Fibroblast of gingiva (primary cell): ENCODE measurements at regions not wholly inside any gene's neighbourhood (a gene's known extent, or its start where the extent isn't known, plus 50 kb on each side); places are given as distances from the start of the nearest gene placed in this dataset.
A peak's percentile ranks its signal among the peaks of the same experiment; 100 is the strongest.
"Not testable (repeated sequence)": the region's sequence is repeated elsewhere in the genome, so short reads cannot be mapped to it uniquely, and the experiment has no call there.

ENCODE experiments used
- DNase-seq: peaks from one replicate; pipeline ENCODE4 v3.0.0-alpha.2; 2011; ENCODE audit warnings: low read depth

GRCh38 chr2:187994464-187995331, 297.0 kb upstream of the GULP1 start:
- peak; percentile 62 for DNase-seq

DNA sequence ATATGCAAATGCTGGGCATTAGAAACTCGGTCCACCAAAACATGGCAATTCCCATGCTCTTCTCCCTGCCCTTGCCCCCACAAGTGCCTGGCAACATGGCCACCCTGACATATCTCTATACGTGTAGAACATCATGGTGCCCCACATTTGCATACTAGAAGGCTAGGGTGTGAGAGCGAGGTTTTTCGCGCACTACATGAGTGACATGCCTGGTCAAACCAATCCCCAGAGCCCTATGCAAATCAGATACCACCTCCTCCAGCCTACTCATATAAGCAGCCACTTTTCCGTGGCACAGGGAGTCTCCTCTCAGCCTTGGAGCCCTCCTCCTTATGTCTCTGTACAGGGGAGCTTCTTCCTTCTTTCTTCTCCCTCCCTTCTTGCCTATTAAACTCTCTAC, 296.1 kb upstream of the GULP1 start:
- DNase-seq = no peak

DNA sequence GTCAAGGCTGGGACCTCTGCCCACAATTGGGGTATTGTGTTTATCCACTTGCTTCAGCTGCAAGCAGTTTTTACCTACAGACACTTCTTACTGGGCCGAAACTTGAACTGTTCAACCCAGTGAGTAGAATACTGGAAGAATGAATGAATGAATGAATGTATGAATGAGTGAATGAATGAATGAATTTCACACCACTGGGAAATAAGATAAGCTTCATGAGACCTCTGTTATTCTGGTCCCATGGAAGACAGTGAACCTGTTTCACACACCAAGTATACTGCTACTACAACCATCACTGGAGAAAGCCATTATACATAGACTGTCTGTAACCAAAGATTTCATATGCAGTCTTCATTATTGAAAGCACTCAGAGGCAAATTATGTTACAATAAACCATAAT, 295.0 kb upstream of the GULP1 start:
- no peak for DNase-seq

DNA sequence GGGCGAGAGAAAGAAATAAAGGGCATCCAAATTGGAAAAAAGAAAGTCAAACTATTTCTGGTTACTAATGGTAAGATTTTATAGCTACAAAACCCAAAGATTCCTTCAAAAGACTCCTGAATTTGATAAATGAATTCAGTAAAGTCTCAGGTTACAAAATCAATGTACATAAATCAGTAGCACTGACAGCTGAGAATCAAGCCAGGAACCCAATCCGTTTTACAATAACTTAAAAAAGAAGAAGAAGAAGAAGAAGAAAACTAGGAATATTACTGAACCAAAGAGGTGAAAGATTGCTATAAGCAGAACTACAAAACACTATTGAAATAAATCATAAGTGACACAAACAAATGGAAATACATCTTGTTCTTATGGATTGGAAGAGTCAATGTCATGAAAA, 291.5 kb upstream of the GULP1 start:
- DNase-seq = no peak

DNA sequence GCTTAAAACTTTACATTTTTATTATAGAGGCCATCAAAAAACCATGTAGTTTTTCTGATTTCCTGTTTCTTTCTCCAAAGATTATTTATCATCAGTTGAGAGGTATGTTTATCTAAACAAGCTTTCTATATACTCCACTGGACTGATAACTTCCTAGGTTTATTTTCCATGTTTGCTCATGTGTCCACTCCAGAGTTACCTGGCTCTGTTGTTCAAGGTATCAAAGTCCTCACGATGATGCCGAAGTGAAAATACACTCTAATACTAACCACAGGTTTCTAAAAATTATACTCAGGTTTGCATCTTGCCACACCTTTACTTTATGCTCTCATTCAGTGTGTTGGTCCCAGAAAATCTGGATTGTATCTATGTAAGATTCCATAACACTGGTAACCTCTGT, 287.9 kb upstream of the GULP1 start:
- DNase-seq = no peak

GRCh38 chr2:188013767-188014166, 277.9 kb upstream of the GULP1 start:
- DNase-seq = no peak

- no peak for DNase-seq
Observed at GRCh38 chr2:188016917-188017316, 274.8 kb upstream of the GULP1 start.

DNA sequence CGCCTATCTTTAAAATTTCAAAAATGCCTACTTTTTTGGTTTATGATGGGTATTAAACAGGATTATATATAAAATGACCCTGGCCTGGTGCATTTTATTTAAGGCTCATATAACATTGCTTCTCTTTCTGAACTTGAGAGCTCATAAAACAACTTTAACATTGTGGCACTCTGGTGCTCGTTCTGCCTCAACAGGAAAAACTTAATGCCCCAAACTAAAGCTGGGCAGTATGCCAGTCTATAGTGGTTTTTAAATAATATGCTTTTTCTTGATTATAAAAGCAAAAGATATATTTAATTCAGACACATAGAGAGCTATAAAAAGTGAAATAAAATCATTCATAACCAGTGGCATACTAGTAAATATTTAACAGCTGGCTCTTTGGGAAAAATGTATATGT, 269.3 kb upstream of the GULP1 start:
- DNase-seq = no peak

DNA sequence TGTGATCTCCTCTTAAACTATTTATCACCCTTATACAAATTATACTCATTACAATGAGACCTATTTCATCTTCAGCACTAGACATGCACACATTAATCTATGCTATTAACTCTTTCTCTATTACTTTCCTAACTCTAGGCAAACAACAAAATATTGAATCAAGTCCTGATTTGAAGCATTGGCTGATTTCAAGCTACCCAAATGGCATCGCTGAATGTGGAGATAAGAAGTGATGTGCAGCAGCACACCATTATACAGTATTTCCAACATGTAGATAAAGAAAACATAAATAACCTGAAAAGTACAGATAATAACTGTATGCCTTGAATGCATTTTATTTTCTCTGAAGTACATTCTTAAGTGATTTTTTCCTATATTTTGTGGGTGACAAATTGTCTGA, 268.6 kb upstream of the GULP1 start:
- no peak for DNase-seq

GRCh38 chr2:188024811-188025210, 266.9 kb upstream of the GULP1 start:
- peak; percentile 19 for DNase-seq

DNA sequence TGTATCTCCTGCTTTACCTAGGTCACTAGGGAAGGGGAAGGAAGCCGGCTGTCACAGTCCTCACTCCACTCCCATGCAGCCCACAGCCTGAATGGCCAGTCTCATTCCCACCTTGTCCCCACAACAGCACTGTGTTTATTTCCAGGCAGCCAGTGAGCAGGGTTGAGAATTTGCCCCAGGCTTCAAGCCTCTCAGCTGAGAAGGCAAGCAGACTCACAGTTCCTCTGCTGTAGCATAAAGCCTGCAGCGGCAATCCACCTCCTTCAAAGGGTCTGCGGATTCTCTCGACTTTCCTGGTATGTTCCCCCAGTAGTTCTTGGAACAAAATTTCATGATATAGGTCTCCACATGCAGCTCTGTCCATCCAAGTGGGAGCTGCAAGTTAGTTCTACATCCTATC, 262.9 kb upstream of the GULP1 start:
- no peak for DNase-seq

GRCh38 chr2:188032306-188032705, 259.4 kb upstream of the GULP1 start:
- no peak for DNase-seq

GRCh38 chr2:188032786-188033185, 258.9 kb upstream of the GULP1 start:
- no peak for DNase-seq

GRCh38 chr2:188033240-188033639, 258.4 kb upstream of the GULP1 start:
- DNase-seq = not testable (repeated sequence)

- not testable (repeated sequence) for DNase-seq
Observed at GRCh38 chr2:188034102-188034501, 257.6 kb upstream of the GULP1 start.

DNA sequence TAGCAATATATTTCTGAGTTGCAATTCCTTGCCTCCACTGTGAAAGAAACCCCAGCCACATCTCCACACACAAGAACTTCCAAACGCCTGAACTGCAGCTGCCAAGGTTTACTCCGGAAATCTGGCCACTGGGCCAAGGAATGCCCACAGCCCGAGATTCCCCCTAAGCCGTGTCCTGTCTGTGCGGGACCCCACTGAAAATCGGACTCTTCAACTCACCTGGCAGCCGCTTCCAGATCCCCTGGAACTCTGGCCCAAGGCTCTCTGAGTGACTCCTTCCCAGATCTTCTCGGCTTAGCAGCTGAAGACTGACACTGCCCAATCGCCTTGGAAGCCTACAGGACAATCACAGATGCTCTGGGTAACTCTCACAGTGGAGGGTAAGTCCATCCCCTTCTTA, 256.3 kb upstream of the GULP1 start:
- not testable (repeated sequence) for DNase-seq

- DNase-seq = peak; percentile 6
Observed at GRCh38 chr2:188036786-188037185, 254.9 kb upstream of the GULP1 start.

GRCh38 chr2:188039307-188039706, 252.4 kb upstream of the GULP1 start:
- DNase-seq = no peak

DNA sequence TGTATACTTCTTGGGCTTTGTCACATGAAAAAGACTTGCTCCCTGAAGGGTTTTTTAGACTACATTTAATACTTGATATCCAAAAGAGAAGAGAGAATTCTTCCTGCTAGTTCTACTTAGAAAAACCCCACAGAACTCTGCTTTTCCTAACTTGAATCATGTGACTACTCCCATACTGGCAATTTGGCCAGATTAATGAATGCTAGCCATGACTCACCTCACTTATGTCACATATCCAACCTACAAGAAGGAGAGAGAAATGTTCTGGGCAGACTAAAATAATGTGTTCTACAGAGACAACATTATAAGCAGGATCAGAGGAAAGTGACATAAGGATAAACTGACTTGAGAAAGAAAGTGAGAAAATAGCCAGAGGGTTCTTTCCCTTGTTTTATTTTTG, 249.3 kb upstream of the GULP1 start:
- peak; percentile 37 for DNase-seq

DNA sequence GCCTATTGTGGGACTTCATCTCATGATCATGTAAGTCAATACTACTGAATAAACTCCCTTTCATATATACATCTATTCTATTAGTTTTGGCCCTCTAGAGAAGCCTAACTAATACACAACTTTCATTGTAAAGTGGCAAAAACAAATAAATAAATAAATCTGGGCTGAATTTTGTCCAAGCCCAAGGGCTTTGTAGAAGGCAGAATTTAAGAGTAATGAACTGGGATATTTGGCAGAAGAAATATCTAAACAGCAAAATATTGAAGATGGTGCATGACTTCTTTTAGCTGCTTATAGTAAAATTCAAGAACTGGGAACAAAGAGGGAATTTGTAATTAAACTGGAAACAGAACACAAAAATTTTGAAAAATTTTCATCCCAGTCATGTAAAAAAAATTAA, 246.7 kb upstream of the GULP1 start:
- no peak for DNase-seq

- DNase-seq = no peak
Observed at GRCh38 chr2:188046437-188046836, 245.2 kb upstream of the GULP1 start.

GRCh38 chr2:188047735-188048134, 243.9 kb upstream of the GULP1 start:
- DNase-seq = no peak

- DNase-seq = peak; percentile 78
Observed at GRCh38 chr2:188050726-188051125, 240.9 kb upstream of the GULP1 start.

DNA sequence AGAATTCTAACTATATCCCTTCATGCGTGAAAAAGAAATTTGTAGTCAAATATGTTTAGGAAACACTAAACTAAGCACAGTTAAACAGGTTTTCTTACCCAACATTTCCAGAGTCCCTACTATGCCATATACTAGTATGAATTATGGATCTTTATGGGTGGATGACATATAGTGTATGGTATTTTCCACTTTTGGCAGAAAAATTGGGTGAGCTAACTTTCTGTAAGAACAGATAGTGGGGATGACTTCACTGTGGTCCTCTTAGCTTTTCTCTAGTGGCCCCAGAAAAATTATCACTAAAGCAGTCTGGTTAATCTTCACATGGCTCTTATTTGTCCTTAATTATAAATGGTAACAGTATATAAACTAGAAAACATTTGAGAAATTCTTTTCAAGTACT, 240.0 kb upstream of the GULP1 start:
- DNase-seq = no peak
